NCI-H510A (cell line): ENCODE measurements at regions not wholly inside any gene's neighbourhood (a gene's known extent, or its start where the extent isn't known, plus 50 kb on each side); places are given as distances from the start of the nearest gene placed in this dataset.
"Not testable (repeated sequence)": the region's sequence is repeated elsewhere in the genome, so short reads cannot be mapped to it uniquely, and the experiment has no call there.

Source experiments
- DNase-seq: peaks from one replicate; lab custom pipeline; 2025; lab: John Stamatoyannopoulos, UW

- no peak for DNase-seq
Observed at GRCh38 chr12:68425998-68426397, 93.8 kb upstream of the MDM1 start.

- no peak for DNase-seq
Observed at GRCh38 chr12:68428211-68428610, 96.0 kb upstream of the MDM1 start.

- no peak for DNase-seq
Observed at GRCh38 chr12:68428724-68429501, 96.8 kb upstream of the MDM1 start.

GRCh38 chr12:68429696-68430095, 97.5 kb upstream of the MDM1 start:
- no peak for DNase-seq

GRCh38 chr12:68431786-68432185, 99.6 kb upstream of the MDM1 start:
- DNase-seq, result no peak

- no peak for DNase-seq
Observed at GRCh38 chr12:68432622-68433021, 100.5 kb upstream of the MDM1 start.

- DNase-seq, result no peak
Observed at GRCh38 chr12:68434391-68435298, 102.5 kb upstream of the MDM1 start.

- DNase-seq, result no peak
Observed at GRCh38 chr12:68435299-68435637, 103.1 kb upstream of the MDM1 start.

GRCh38 chr12:68435816-68436215, 103.7 kb upstream of the MDM1 start:
- no peak for DNase-seq

GRCh38 chr12:68438601-68439000, 106.4 kb upstream of the MDM1 start:
- no peak for DNase-seq

- no peak for DNase-seq
Observed at GRCh38 chr12:68439368-68440045, 107.3 kb upstream of the MDM1 start.

GRCh38 chr12:68440068-68440581, 108.0 kb upstream of the MDM1 start:
- DNase-seq, result no peak

- no peak for DNase-seq
Observed at GRCh38 chr12:68441167-68441566, 109.0 kb upstream of the MDM1 start.

GRCh38 chr12:68442353-68442972, 110.3 kb upstream of the MDM1 start:
- not testable (repeated sequence) for DNase-seq

GRCh38 chr12:68443695-68444094, 111.5 kb upstream of the MDM1 start:
- not testable (repeated sequence) for DNase-seq

GRCh38 chr12:68445824-68446223, 113.7 kb upstream of the MDM1 start:
- DNase-seq, result no peak

- DNase-seq, result no peak
Observed at GRCh38 chr12:68446384-68446783, 114.2 kb upstream of the MDM1 start.

- DNase-seq, result no peak
Observed at GRCh38 chr12:68446901-68447796, 115.0 kb upstream of the MDM1 start.

GRCh38 chr12:68447797-68448260, 115.7 kb upstream of the MDM1 start:
- no peak for DNase-seq

GRCh38 chr12:68449196-68449595, 117.0 kb upstream of the MDM1 start:
- no peak for DNase-seq

- no peak for DNase-seq
Observed at GRCh38 chr12:68450947-68451260, 118.7 kb upstream of the MDM1 start.
